CD14-positive monocyte (primary cell): ENCODE measurements at regions not wholly inside any gene's neighbourhood (a gene's known extent, or its start where the extent isn't known, plus 50 kb on each side); places are given as distances from the start of the nearest gene placed in this dataset.

Source experiments
- DNase-seq, 3 donors: peaks; one replicate each; pipeline ENCODE4 v3.0.0-alpha.2; 2011 to 2022
- H2AFZ ChIP-seq: 2 replicates; pipeline ENCODE4 v1.6.0; 2012; ENCODE audit warnings: mild to moderate bottlenecking, low read depth, low read length, inconsistent platforms; ENCODE audit not compliant: insufficient read depth, poor library complexity, severe bottlenecking
- H3K27ac ChIP-seq, 2 donors: 1 replicate in 1 of 2; 2 replicates in 1 of 2; pipeline ENCODE4 v1.5.1; 2012 to 2013; ENCODE audit warnings: low read length in 2 of 2, control low read depth in 1 of 2, inconsistent platforms in 1 of 2, low read depth in 1 of 2, mild to moderate bottlenecking in 1 of 2
- H3K27me3 ChIP-seq, 2 donors: one replicate each; pipeline versions ENCODE4 v1.6.0 to v1.6.1; 2011 to 2013; ENCODE audit warnings: low read length in 2 of 2; ENCODE audit not compliant: control insufficient read depth in 2 of 2, insufficient read depth in 2 of 2
- H3K36me3 ChIP-seq, 2 donors: replicated peaks in 1 of 2; 1 replicate in 1 of 2; 2 replicates in 1 of 2; pipeline versions ENCODE4 v1.5.1 to v1.6.1; 2012 to 2013; ENCODE audit warnings: low read length in 2 of 2, control low read depth in 1 of 2, inconsistent platforms in 1 of 2, mild to moderate bottlenecking in 1 of 2; ENCODE audit not compliant: insufficient read depth in 2 of 2, control insufficient read depth in 1 of 2
- H3K4me1 ChIP-seq, 2 donors: 1 replicate in 1 of 2; 2 replicates in 1 of 2; pipeline versions ENCODE4 v1.5.1 to v1.6.1; 2012 to 2013; ENCODE audit warnings: low read length in 2 of 2, control low read depth in 1 of 2, inconsistent platforms in 1 of 2, mild to moderate bottlenecking in 1 of 2, moderate library complexity in 1 of 2; ENCODE audit not compliant: insufficient read depth in 2 of 2, control insufficient read depth in 1 of 2
- H3K4me2 ChIP-seq: replicated peaks from 2 replicates; pipeline ENCODE3; 2012; ENCODE audit warnings: low read length, moderate library complexity, mild to moderate bottlenecking; ENCODE audit not compliant: poor library complexity, severe bottlenecking; ENCODE audit errors: extremely low read depth
- H3K4me3 ChIP-seq, 3 experiments: fragments of 200-600 bp in 1 of 3; sonication (generic) in 1 of 3; replicated peaks in 1 of 3; 1 replicate in 2 of 3; 2 replicates in 1 of 3; pipeline ENCODE4 v1.5.1; 2011 to 2013; ENCODE audit warnings: low read length in 3 of 3, mild to moderate bottlenecking in 3 of 3, control low read depth in 2 of 3, low read depth in 2 of 3, inconsistent platforms in 1 of 3, moderate library complexity in 1 of 3
- H3K79me2 ChIP-seq: 2 replicates; pipeline ENCODE4 v1.6.0; 2012; ENCODE audit warnings: mild to moderate bottlenecking, control low read depth, inconsistent platforms, low read length, moderate library complexity; ENCODE audit not compliant: insufficient read depth
- H3K9ac ChIP-seq: 2 replicates; pipeline ENCODE4 v1.6.0; 2017; ENCODE audit warnings: low read length, mild to moderate bottlenecking; ENCODE audit not compliant: insufficient read depth, poor library complexity, severe bottlenecking
- H3K9me3 ChIP-seq, 2 donors: replicated peaks in 1 of 2; 1 replicate in 1 of 2; 2 replicates in 1 of 2; pipeline versions ENCODE4 v1.5.1 to v1.6.1; 2012 to 2013; ENCODE audit warnings: low read length in 2 of 2, control low read depth in 1 of 2; ENCODE audit not compliant: control insufficient read depth in 1 of 2, insufficient read depth in 1 of 2
- H4K20me1 ChIP-seq: 2 replicates; pipeline ENCODE4 v1.6.0; 2012; ENCODE audit warnings: mild to moderate bottlenecking, low read length, control low read depth, moderate library complexity; ENCODE audit not compliant: insufficient read depth
- H3K27ac Mint-ChIP-seq, 7 donors: one replicate each; pipeline ENCODE4 v1.8.0; 2020; ENCODE audit warnings: mild to moderate bottlenecking in 7 of 7, mixed read lengths in 7 of 7, moderate library complexity in 6 of 7, inconsistent platforms in 2 of 7
- H3K27me3 Mint-ChIP-seq, 3 donors: one replicate each; pipeline ENCODE4 v1.8.0; 2021 to 2022; ENCODE audit warnings: low read depth in 3 of 3, mild to moderate bottlenecking in 3 of 3, mixed read lengths in 3 of 3, moderate library complexity in 3 of 3, inconsistent platforms in 1 of 3
- H3K36me3 Mint-ChIP-seq, 2 donors: one replicate each; pipeline ENCODE4 v1.8.0; 2020; ENCODE audit warnings: mixed read lengths in 2 of 2, inconsistent platforms in 1 of 2, mild to moderate bottlenecking in 1 of 2
- H3K4me1 Mint-ChIP-seq: one replicate; pipeline ENCODE4 v1.8.0; 2020; ENCODE audit warnings: mild to moderate bottlenecking, mixed read lengths
- H3K4me3 Mint-ChIP-seq, 2 donors: one replicate each; pipeline ENCODE4 v1.8.0; 2020; ENCODE audit warnings: mild to moderate bottlenecking in 2 of 2, mixed read lengths in 2 of 2, moderate library complexity in 1 of 2
- H3K9me3 Mint-ChIP-seq, 7 donors: one replicate each; pipeline ENCODE4 v1.8.0; 2020 to 2022; ENCODE audit warnings: mixed read lengths in 7 of 7, mild to moderate bottlenecking in 6 of 7, moderate library complexity in 6 of 7, inconsistent platforms in 2 of 7
- WGBS: methylation state at CpG from one replicate; pipeline ENCODE4 v1.1.5; 2013; ENCODE audit warnings: missing lambda C conversion rate; ENCODE audit not compliant: insufficient coverage; 5-methylcytosine and 5-hydroxymethylcytosine counted together
- intact Hi-C, 2 donors: fragments of 100-400 bp; cut with micrococcal nuclease; formaldehyde crosslinking; loops; one replicate each; pipeline versions ENCODE4 v1.15.0 to v1.15.1; 2023
- TF ChIP-seq, protein P1 (sequence below): fragments of 200-600 bp; IDR thresholded peaks from one replicate; pipeline ENCODE4 v1.8.0; 2022; ENCODE audit warnings: antibody characterized with exemption, mild to moderate bottlenecking

DNA sequence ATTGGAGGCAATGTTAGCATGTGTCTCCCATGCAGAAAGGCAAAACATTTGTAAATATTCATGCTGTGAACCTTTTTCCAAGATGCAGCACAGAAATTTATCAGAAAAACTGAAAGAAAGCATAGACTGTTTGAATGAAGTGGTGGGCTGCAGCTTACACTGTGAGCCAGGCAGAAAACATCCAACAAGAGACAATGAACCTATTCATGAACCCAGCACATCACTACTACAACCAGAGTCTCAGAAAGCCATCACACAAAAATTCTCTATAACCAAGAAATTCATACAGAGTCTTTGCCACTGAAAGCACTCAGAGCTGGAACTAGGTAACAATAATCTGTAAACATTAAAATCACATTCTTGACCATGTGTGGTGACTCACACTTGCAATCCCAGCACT lies 448.9 kb downstream of the UQCRFS1 start:
- no peaks in the 10 kb centered on the region for H3K27me3 ChIP-seq
- H3K4me3 ChIP-seq, result no peak overlapping the region
- Mint-ChIP-seq H3K27ac (no peak overlapping the region), H3K4me3 (no peak overlapping the region), H3K4me1 (no peaks in the 10 kb centered on the region), H3K27me3 (peaks cover 0 to 3% (median 0%) of the 10 kb centered on the region in 3 donors), H3K36me3 (no peaks in the 10 kb centered on the region), H3K9me3 (peaks cover 6 to 35% (median 23%) of the 10 kb centered on the region in 7 donors)
- H3K27ac ChIP-seq, result no peak overlapping the region
- TF ChIP-seq, protein P1, sequence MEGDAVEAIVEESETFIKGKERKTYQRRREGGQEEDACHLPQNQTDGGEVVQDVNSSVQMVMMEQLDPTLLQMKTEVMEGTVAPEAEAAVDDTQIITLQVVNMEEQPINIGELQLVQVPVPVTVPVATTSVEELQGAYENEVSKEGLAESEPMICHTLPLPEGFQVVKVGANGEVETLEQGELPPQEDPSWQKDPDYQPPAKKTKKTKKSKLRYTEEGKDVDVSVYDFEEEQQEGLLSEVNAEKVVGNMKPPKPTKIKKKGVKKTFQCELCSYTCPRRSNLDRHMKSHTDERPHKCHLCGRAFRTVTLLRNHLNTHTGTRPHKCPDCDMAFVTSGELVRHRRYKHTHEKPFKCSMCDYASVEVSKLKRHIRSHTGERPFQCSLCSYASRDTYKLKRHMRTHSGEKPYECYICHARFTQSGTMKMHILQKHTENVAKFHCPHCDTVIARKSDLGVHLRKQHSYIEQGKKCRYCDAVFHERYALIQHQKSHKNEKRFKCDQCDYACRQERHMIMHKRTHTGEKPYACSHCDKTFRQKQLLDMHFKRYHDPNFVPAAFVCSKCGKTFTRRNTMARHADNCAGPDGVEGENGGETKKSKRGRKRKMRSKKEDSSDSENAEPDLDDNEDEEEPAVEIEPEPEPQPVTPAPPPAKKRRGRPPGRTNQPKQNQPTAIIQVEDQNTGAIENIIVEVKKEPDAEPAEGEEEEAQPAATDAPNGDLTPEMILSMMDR, result no peak
- H3K9me3 ChIP-seq, result peaks cover 6 to 14% of the 10 kb centered on the region in 2 donors
- H4K20me1 ChIP-seq, result no peaks in the 10 kb centered on the region
- no peak overlapping the region for H2AFZ ChIP-seq
- H3K79me2 ChIP-seq, result no peaks in the 10 kb centered on the region
- no peaks in the 10 kb centered on the region for H3K4me1 ChIP-seq
- no peak overlapping the region for H3K4me2 ChIP-seq
- H3K36me3 ChIP-seq, result no peaks in the 10 kb centered on the region
- DNase-seq, result no peak
- H3K9ac ChIP-seq, result no peak overlapping the region
- intact Hi-C loops, result no loop called here

DNA sequence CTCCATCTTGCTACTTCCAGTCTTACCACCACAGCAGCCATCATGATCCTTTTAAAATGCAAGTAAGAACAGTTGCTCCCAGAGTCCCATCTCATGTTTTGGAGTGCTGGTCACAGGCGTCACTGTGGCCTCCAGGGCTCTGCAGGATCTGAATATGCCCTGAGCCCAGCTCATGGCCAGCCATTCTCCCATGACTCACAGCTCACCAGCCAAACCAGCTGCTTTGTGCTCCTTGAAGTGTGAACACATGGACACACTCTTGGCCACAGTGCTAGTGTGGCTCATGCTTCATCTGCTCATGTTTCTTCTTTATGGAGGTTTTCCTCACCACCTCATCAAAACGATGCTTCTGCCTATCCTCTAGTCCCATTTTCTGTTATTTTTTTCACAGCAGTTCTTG lies 466.5 kb downstream of the UQCRFS1 start:
- no peaks in the 10 kb centered on the region for H3K9me3 ChIP-seq
- H3K4me2 ChIP-seq, result no peak overlapping the region
- no peak overlapping the region for H3K27ac ChIP-seq
- Mint-ChIP-seq H3K27ac (no peak overlapping the region), H3K9me3 (peaks cover 0 to 5% (median 0%) of the 10 kb centered on the region in 7 donors), H3K4me1 (no peaks in the 10 kb centered on the region), H3K4me3 (no peak overlapping the region), H3K36me3 (no peaks in the 10 kb centered on the region), H3K27me3 (peaks cover 0 to 8% (median 3%) of the 10 kb centered on the region in 3 donors)
- no peaks in the 10 kb centered on the region for H3K4me1 ChIP-seq
- H3K27me3 ChIP-seq, result no peaks in the 10 kb centered on the region
- no peak overlapping the region for H3K9ac ChIP-seq
- no peaks in the 10 kb centered on the region for H4K20me1 ChIP-seq
- 100% methylated on average over 2 of the region's 2 CpGs for WGBS
- H2AFZ ChIP-seq, result no peak overlapping the region
- TF ChIP-seq, protein P1, result no peak
- no peak overlapping the region for H3K4me3 ChIP-seq
- H3K36me3 ChIP-seq, result no peaks in the 10 kb centered on the region
- intact Hi-C loops, result no loop called here
- no peaks in the 10 kb centered on the region for H3K79me2 ChIP-seq
- DNase-seq, result no peak
